Esophagus muscularis mucosa (tissue), 4 donors: ENCODE measurements at regions not wholly inside any gene's neighbourhood (a gene's known extent, or its start where the extent isn't known, plus 50 kb on each side); places are given as distances from the start of the nearest gene placed in this dataset.

ENCODE experiments used
- DNase-seq: peaks from one replicate; pipeline ENCODE4 v3.0.0-alpha.2; 2017; ENCODE audit errors: extremely low spot score
- H3K27ac ChIP-seq, 4 donors: fragments of 200-600 bp; sonication (generic); replicated peaks in 1 of 4; 1 replicate in 3 of 4; 2 replicates in 1 of 4; pipeline ENCODE4 v1.5.1; 2016 to 2019; ENCODE audit warnings: mild to moderate bottlenecking in 1 of 4
- H3K27me3 ChIP-seq, 4 donors: fragments of 200-600 bp; sonication (generic); one replicate each; pipeline versions ENCODE4 v1.5.1 to v1.6.0; 2016 to 2019
- H3K36me3 ChIP-seq, 4 donors: fragments of 200-600 bp; sonication (generic); one replicate each; pipeline ENCODE4 v1.5.1; 2016 to 2019
- H3K4me1 ChIP-seq, 4 donors: fragments of 200-600 bp; sonication (generic); one replicate each; pipeline ENCODE4 v1.5.1; 2016 to 2019
- H3K4me3 ChIP-seq, 4 donors: fragments of 200-600 bp; sonication (generic); 1 replicate in 2 of 4; 2 replicates in 2 of 4; pipeline ENCODE4 v1.5.1; 2016 to 2019; ENCODE audit warnings: mild to moderate bottlenecking in 4 of 4, moderate library complexity in 1 of 4
- H3K9me3 ChIP-seq, 4 donors: fragments of 200-600 bp; sonication (generic); 1 replicate in 3 of 4; 2 replicates in 1 of 4; pipeline ENCODE4 v1.5.1; 2016 to 2019
- CTCF ChIP-seq, 3 experiments: fragments of 200-600 bp in 2 of 3; fragments of 450-650 bp in 1 of 3; sonication (generic) in 2 of 3; IDR thresholded peaks; one replicate each; pipeline ENCODE4 v1.5.1; 2017 to 2019; ENCODE audit warnings: antibody characterized with exemption in 3 of 3, mild to moderate bottlenecking in 2 of 3, moderate library complexity in 1 of 3
- EP300 ChIP-seq: sonication (generic); formaldehyde crosslinking; IDR thresholded peaks from one replicate; pipeline ENCODE4 v1.6.1; 2017; ENCODE audit warnings: antibody characterized with exemption
- POLR2A ChIP-seq: fragments of 450-650 bp; IDR thresholded peaks from one replicate; pipeline ENCODE4 v1.6.1; 2017; ENCODE audit warnings: antibody characterized with exemption, moderate library complexity, mild to moderate bottlenecking, low read depth
- POLR2AphosphoS5 ChIP-seq, 2 donors: sonication (generic); formaldehyde crosslinking; IDR thresholded peaks; one replicate each; pipeline ENCODE4 v1.6.1; 2017; ENCODE audit warnings: antibody characterized with exemption in 2 of 2
- WGBS: methylation state at CpG from one replicate; pipeline ENCODE4 v1.1.5; 2018; 5-methylcytosine and 5-hydroxymethylcytosine counted together
- intact Hi-C: fragments of 100-400 bp; cut with DNase I; formaldehyde crosslinking; loops from one replicate; pipeline ENCODE4 v1.15.1; 2023

- DNase-seq, result no peak
- intact Hi-C loops, result no loop called here
- TF ChIP-seq EP300, result no peak
- TF ChIP-seq CTCF (IDR thresholded peaks at IDR 0.05), result no peak
- TF ChIP-seq POLR2A, result no peak
- no peak for TF ChIP-seq POLR2AphosphoS5 (IDR thresholded peaks at IDR 0.05)
Measured at GRCh38 chr3:18572809-18573208, 147.7 kb upstream of the SATB1 start.

GRCh38 chr3:18567293-18567692 lies 142.2 kb upstream of the SATB1 start:
- H3K36me3 ChIP-seq, result no peaks in the 10 kb centered on the region
- no peaks in the 10 kb centered on the region for H3K4me1 ChIP-seq
- H3K4me3 ChIP-seq, result no peak overlapping the region
- TF ChIP-seq CTCF (IDR thresholded peaks at IDR 0.05), result no peak
- no peak for TF ChIP-seq POLR2A
- TF ChIP-seq POLR2AphosphoS5 (IDR thresholded peaks at IDR 0.05), result no peak
- no peak for TF ChIP-seq EP300
- no peaks in the 10 kb centered on the region for H3K27me3 ChIP-seq
- H3K9me3 ChIP-seq, result no peaks in the 10 kb centered on the region
- intact Hi-C loops, result no loop called here
- DNase-seq, result no peak
- H3K27ac ChIP-seq, result no peak overlapping the region

More at GRCh38 chr3:18572809-18573208, 147.7 kb upstream of the SATB1 start:
- no peaks in the 10 kb centered on the region for H3K36me3 ChIP-seq
- no peaks in the 10 kb centered on the region for H3K4me1 ChIP-seq
- no peaks in the 10 kb centered on the region for H3K27me3 ChIP-seq
- H3K4me3 ChIP-seq, result no peak overlapping the region
- no peaks in the 10 kb centered on the region for H3K9me3 ChIP-seq
- no peak overlapping the region for H3K27ac ChIP-seq

- DNase-seq, result no peak
- 89% methylated on average over 1 of the region's 1 CpG for WGBS
- intact Hi-C loops, result no loop called here
Measured at GRCh38 chr3:18562364-18563154, 137.4 kb upstream of the SATB1 start.

GRCh38 chr3:18559331-18559842 lies 134.2 kb upstream of the SATB1 start:
- Histone ChIP-seq H3K4me1 (no peaks in the 10 kb centered on the region), H3K4me3 (no peak overlapping the region), H3K27me3 (no peaks in the 10 kb centered on the region), H3K9me3 (no peaks in the 10 kb centered on the region), H3K27ac (no peak overlapping the region), H3K36me3 (no peaks in the 10 kb centered on the region)
- WGBS, result 15% methylated on average over 5 of the region's 5 CpGs
- TF ChIP-seq CTCF (IDR thresholded peaks at IDR 0.05) (peak; percentile 48 to 65 (median 55)), POLR2AphosphoS5 (IDR thresholded peaks at IDR 0.05) (no peak)
- no peak for DNase-seq
- intact Hi-C loops, result no loop called here

More at GRCh38 chr3:18562364-18563154, 137.4 kb upstream of the SATB1 start:
- Histone ChIP-seq H3K36me3 (no peaks in the 10 kb centered on the region), H3K4me1 (no peaks in the 10 kb centered on the region), H3K4me3 (no peak overlapping the region), H3K27me3 (no peaks in the 10 kb centered on the region), H3K9me3 (no peaks in the 10 kb centered on the region), H3K27ac (no peak overlapping the region)
- TF ChIP-seq POLR2A (no peak), EP300 (no peak), POLR2AphosphoS5 (IDR thresholded peaks at IDR 0.05) (no peak), CTCF (IDR thresholded peaks at IDR 0.05) (no peak)

- TF ChIP-seq CTCF (IDR thresholded peaks at IDR 0.05) (no peak), EP300 (no peak), POLR2AphosphoS5 (IDR thresholded peaks at IDR 0.05) (no peak), POLR2A (no peak)
- 97% methylated on average over 3 of the region's 3 CpGs for WGBS
- intact Hi-C loops, result no loop called here
- Histone ChIP-seq H3K27ac (no peak overlapping the region), H3K9me3 (no peaks in the 10 kb centered on the region), H3K36me3 (no peaks in the 10 kb centered on the region), H3K4me1 (no peaks in the 10 kb centered on the region), H3K27me3 (no peaks in the 10 kb centered on the region), H3K4me3 (no peak overlapping the region)
- DNase-seq, result no peak
Measured at GRCh38 chr3:18558507-18558906, 133.4 kb upstream of the SATB1 start.
